HFFc6 (cell line): ENCODE measurements at regions not wholly inside any gene's neighbourhood (a gene's known extent, or its start where the extent isn't known, plus 50 kb on each side); places are given as distances from the start of the nearest gene placed in this dataset.

ENCODE experiments used
- DNase-seq: peaks from one replicate; pipeline ENCODE4 v3.0.0-alpha.2; 2018
- H3K27ac Mint-ChIP-seq: 2 replicates; pipeline ENCODE4 v1.8.0; 2020; ENCODE audit warnings: mild to moderate bottlenecking, mixed read lengths
- H3K27me3 Mint-ChIP-seq: 2 replicates; pipeline ENCODE4 v1.8.0; 2021; ENCODE audit warnings: mild to moderate bottlenecking, moderate library complexity, mixed read lengths; ENCODE audit not compliant: insufficient read depth
- H3K36me3 Mint-ChIP-seq: 2 replicates; pipeline ENCODE4 v1.8.0; 2021; ENCODE audit warnings: low read depth, mixed read lengths
- H3K4me1 Mint-ChIP-seq: 2 replicates; pipeline ENCODE4 v1.8.0; 2020; ENCODE audit warnings: low read depth, mixed read lengths
- H3K4me3 Mint-ChIP-seq: 2 replicates; pipeline ENCODE4 v1.8.0; 2020; ENCODE audit warnings: mild to moderate bottlenecking, moderate library complexity, mixed read lengths
- H3K9me3 Mint-ChIP-seq: 2 replicates; pipeline ENCODE4 v1.8.0; 2020; ENCODE audit warnings: mild to moderate bottlenecking, mixed read lengths
- TF ChIP-seq, protein P1 (sequence below): fragments of 200-600 bp; sonication (generic); IDR thresholded peaks from 2 replicates; pipeline ENCODE4 v1.5.0; 2021; ENCODE audit warnings: antibody characterized with exemption, mild to moderate bottlenecking

DNA sequence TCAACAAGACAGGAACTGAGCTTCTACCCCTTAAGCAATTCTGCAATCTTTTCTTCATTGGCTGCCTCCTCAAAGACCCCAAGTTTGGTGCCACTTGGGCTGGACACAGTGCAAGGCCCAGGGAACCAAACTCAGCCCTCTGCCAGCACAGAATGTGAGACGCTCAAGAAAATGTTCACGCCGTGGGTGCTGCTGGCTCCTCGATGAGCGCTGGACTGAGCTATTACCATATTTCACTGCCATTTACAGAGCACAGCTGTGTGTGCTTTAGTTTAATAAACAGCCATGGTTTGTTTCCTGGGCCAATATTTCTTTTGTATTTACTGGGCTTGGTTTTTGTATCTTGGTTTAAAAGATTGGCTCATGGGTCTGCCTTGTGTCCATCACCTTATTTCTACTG is 138.8 kb upstream of the VSTM2B start:
- no peak overlapping the region for H3K4me3 Mint-ChIP-seq
- H3K27me3 Mint-ChIP-seq: peaks cover 5% of the 10 kb centered on the region
- H3K36me3 Mint-ChIP-seq: no peaks in the 10 kb centered on the region; the same call in 1 of the 2 replicates
- H3K27ac Mint-ChIP-seq: no peak overlapping the region
- no peak for DNase-seq
- TF ChIP-seq, protein P1, sequence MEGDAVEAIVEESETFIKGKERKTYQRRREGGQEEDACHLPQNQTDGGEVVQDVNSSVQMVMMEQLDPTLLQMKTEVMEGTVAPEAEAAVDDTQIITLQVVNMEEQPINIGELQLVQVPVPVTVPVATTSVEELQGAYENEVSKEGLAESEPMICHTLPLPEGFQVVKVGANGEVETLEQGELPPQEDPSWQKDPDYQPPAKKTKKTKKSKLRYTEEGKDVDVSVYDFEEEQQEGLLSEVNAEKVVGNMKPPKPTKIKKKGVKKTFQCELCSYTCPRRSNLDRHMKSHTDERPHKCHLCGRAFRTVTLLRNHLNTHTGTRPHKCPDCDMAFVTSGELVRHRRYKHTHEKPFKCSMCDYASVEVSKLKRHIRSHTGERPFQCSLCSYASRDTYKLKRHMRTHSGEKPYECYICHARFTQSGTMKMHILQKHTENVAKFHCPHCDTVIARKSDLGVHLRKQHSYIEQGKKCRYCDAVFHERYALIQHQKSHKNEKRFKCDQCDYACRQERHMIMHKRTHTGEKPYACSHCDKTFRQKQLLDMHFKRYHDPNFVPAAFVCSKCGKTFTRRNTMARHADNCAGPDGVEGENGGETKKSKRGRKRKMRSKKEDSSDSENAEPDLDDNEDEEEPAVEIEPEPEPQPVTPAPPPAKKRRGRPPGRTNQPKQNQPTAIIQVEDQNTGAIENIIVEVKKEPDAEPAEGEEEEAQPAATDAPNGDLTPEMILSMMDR: no peak
- peaks cover 87% of the 10 kb centered on the region for H3K9me3 Mint-ChIP-seq
- H3K4me1 Mint-ChIP-seq: no peaks in the 10 kb centered on the region

DNA sequence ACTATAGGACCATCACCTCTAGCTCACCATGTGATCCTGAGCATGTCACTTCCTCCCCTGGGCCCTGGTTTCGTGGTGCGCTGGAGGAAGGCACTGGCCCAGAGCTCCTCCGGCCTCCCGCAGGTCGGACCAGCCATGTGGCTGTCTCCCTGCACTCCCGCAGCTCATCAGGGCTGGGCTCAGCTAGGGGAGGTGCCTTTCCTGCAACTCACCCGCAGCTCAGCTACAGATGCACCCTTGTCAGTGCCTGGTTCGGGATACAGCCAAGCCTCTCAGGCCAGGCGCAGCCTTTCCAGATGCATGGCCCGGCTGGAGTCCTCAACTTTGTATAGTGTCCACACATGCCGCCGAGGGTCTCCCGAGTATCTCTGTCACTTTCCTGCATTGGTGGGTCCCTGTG is 138.2 kb upstream of the VSTM2B start:
- H3K4me1 Mint-ChIP-seq: no peaks in the 10 kb centered on the region
- H3K27me3 Mint-ChIP-seq: peaks cover 5% of the 10 kb centered on the region
- H3K36me3 Mint-ChIP-seq: no peaks in the 10 kb centered on the region
- no peak for DNase-seq
- H3K4me3 Mint-ChIP-seq: no peak overlapping the region
- H3K9me3 Mint-ChIP-seq: peaks cover 82% of the 10 kb centered on the region
- no peak overlapping the region for H3K27ac Mint-ChIP-seq
- TF ChIP-seq, protein P1: no peak

DNA sequence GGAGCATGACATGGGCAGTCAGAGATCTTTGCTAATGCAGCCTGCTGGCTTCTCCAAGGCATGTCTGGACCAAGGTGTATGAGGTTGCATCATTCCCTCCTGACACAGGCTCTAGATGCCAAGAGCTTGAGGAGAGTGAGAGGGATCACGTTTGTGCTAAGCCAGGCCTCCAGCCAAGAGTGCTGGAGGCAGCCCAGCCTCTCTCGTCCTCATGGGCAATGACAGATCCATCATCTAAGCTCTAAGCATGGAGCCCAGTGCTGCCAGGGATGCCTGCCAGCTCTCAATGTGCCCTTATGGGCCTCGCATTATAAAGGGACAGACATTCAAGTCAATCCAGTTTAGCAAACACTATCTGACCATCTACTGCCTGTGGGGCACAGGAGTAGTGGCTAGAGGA is 136.3 kb upstream of the VSTM2B start:
- H3K4me3 Mint-ChIP-seq: no peak overlapping the region
- no peaks in the 10 kb centered on the region for H3K4me1 Mint-ChIP-seq
- H3K27ac Mint-ChIP-seq: no peak overlapping the region
- DNase-seq: no peak
- peaks cover 5% of the 10 kb centered on the region for H3K27me3 Mint-ChIP-seq
- TF ChIP-seq, protein P1: no peak
- no peaks in the 10 kb centered on the region for H3K36me3 Mint-ChIP-seq
- peaks cover 84% of the 10 kb centered on the region for H3K9me3 Mint-ChIP-seq

DNA sequence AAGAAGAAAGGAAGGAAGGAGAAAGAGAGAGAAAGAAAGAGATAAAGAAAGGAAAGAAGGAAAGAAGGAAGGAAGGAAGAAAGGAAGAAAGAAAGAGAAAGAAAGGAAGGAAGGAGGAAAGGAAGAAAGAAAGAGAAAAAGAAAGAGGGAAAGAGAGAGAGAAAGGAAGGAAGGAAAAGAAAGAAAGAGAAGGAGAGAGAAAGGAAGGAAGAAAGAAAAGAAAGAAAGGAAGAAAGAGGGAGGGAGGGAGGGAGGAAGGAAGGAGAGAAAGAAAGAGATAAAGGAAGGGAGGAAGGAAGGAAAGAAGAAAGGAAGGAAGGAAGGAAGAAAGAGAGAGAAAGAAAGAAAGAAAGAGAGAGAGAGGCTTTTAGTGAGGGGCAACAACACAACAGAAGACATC is 135.1 kb upstream of the VSTM2B start:
- Mint-ChIP-seq H3K4me1 (no peaks in the 10 kb centered on the region), H3K27ac (no peak overlapping the region), H3K36me3 (no peaks in the 10 kb centered on the region), H3K9me3 (peaks cover 84% of the 10 kb centered on the region), H3K4me3 (no peak overlapping the region), H3K27me3 (peaks cover 7% of the 10 kb centered on the region)
- TF ChIP-seq, protein P1: no peak
- no peak for DNase-seq

DNA sequence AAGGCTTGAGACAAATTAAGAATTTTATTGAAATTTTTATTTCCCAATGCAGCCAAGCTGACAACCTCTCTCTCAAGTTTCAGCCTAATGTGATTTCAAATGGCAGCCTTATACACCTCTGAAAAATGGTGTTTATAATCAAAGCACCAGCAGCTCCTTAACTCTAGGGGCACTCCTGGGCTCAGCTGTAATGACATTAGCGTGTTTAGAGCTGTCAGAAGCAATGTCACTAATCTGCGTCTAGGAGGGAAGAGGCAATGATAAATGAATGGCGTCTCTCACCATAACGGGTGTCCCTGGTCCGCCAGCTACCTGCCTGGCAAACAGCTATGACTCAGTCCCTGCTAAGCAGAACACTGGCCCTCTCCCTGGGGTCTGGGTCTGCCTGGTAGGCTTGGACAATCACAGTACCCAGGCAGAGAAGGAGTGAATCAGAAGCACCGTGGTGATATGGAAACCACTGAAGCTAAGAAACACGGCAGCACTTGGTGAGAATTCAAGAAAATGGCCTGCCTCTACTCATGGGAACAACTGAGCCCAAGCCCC is 131.8 kb upstream of the VSTM2B start:
- Mint-ChIP-seq H3K4me3 (no peak overlapping the region), H3K27ac (no peak overlapping the region), H3K27me3 (peaks cover 2% of the 10 kb centered on the region), H3K9me3 (peaks cover 64% of the 10 kb centered on the region), H3K36me3 (no peaks in the 10 kb centered on the region; the same call in 1 of the 2 replicates), H3K4me1 (no peaks in the 10 kb centered on the region)
- no peak for DNase-seq
- TF ChIP-seq, protein P1: no peak
